ENCODE measurements at regions not wholly inside any gene's neighbourhood (a gene's known extent, or its start where the extent isn't known, plus 50 kb on each side); places are given as distances from the start of the nearest gene placed in this dataset.

GRCh38 chr1:104322131-104322530, 572.4 kb downstream of the AMY1C start:
- in situ Hi-C loops (cut with HindIII; ENCODE audit: extremely low pct_ligation_motif_present, low pct_unique_long_range_greater_than_20kb): no loop called here
- no peak for FAIRE-seq
- TF ChIP-seq PAX8 (CRISPR knock-in tag; IDR thresholded peaks at IDR 0.05; ENCODE audit: borderline replicate concordance) (no peak), ZBTB44 (CRISPR knock-in tag; IDR thresholded peaks at IDR 0.05) (no peak), E2F5 (CRISPR knock-in tag; conservative IDR thresholded peaks at IDR 0.05) (no peak), IRF9 (CRISPR knock-in tag; IDR thresholded peaks at IDR 0.05; ENCODE audit: borderline replicate concordance) (no peak), CBX5 (CRISPR knock-in tag; IDR thresholded peaks at IDR 0.05; ENCODE audit: borderline replicate concordance) (no peak), GMEB2 (CRISPR knock-in tag; IDR thresholded peaks at IDR 0.05; ENCODE audit: low read depth) (no peak), SKI (IDR thresholded peaks at IDR 0.05; ENCODE audit: partially characterized antibody) (no peak), ATRX (CRISPR knock-in tag; IDR thresholded peaks at IDR 0.05; ENCODE audit: borderline replicate concordance) (no peak), ZNF383 (CRISPR knock-in tag; IDR thresholded peaks at IDR 0.05; ENCODE audit: borderline replicate concordance) (no peak), ZNF782 (CRISPR knock-in tag; IDR thresholded peaks at IDR 0.05; ENCODE audit: borderline replicate concordance) (no peak), ZBTB25 (CRISPR knock-in tag; IDR thresholded peaks at IDR 0.05) (no peak), ZNF446 (CRISPR knock-in tag; IDR thresholded peaks at IDR 0.05) (no peak), ZEB1 (IDR thresholded peaks at IDR 0.05; ENCODE audit: insufficient replicate concordance, low read depth) (no peak), CEBPG (CRISPR knock-in tag; IDR thresholded peaks at IDR 0.05) (no peak), ZFP36 (IDR thresholded peaks at IDR 0.05; ENCODE audit: borderline replicate concordance, low read depth, low read length, partially characterized antibody) (no peak)
- Histone ChIP-seq H3K36me3 (replicated peaks in 1 of 2; ENCODE audit: control insufficient read depth in 1 of 2, insufficient read depth in 2 of 2, low read length in 2 of 2) (no peaks in the 10 kb centered on the region), H3K79me2 (ENCODE audit: insufficient read depth, low read length) (no peaks in the 10 kb centered on the region), H3K9me3 (ENCODE audit: low read length) (peaks cover 5% of the 10 kb centered on the region; the same call in 1 of the 2 replicates), H3K9ac (ENCODE audit: insufficient read depth, low read depth, low read length) (no peak overlapping the region), H3K4me3 (replicated peaks in 1 of 3; ENCODE audit: insufficient read depth in 1 of 3, low read depth in 2 of 3, low read length in 3 of 3) (no peak overlapping the region), H4K20me1 (ENCODE audit: insufficient read depth, low read length) (no peaks in the 10 kb centered on the region), H3K4me2 (ENCODE audit: low read depth, low read length) (no peak overlapping the region), H3K4me1 (ENCODE audit: insufficient read depth, low read length) (no peaks in the 10 kb centered on the region), H2AFZ (ENCODE audit: low read length) (no peak overlapping the region), H3K27ac (ENCODE audit: extremely low read length, insufficient read depth, low read length) (no peak overlapping the region), H3K27me3 (ENCODE audit: control insufficient read depth in 1 of 2, insufficient read depth in 2 of 2, low read length in 2 of 2) (no peaks in the 10 kb centered on the region)
- POLR2A ChIA-PET: no interaction called here
- no TSS peak for BruUV-seq (replicated peaks)
- CTCF ChIA-PET (ENCODE audit: low intra/inter-chr PET ratio, low total read pairs): no interaction called here
- WGBS (ENCODE audit: low lambda C conversion rate): 8% methylated on average over 2 of the region's 2 CpGs
- no peak for DNase-seq (ENCODE audit: low spot score)
- no peak for ATAC-seq
- intact Hi-C loops (cut with micrococcal nuclease; ENCODE audit: unreplicated experiment): no loop called here
